ENCODE measurements at regions not wholly inside any gene's neighbourhood (a gene's known extent, or its start where the extent isn't known, plus 50 kb on each side); places are given as distances from the start of the nearest gene placed in this dataset.

- no peak for TF ChIP-seq POLR2A (IDR thresholded peaks at IDR 0.05; ENCODE audit: low read depth, low read length)
- TF ChIP-seq POLR2AphosphoS5 (IDR thresholded peaks at IDR 0.05; ENCODE audit: low read depth, low read length): no peak
- no peak for TF ChIP-seq TAF1 (IDR thresholded peaks at IDR 0.05; ENCODE audit: low read depth, low read length)
- TF ChIP-seq POU2F2 (IDR thresholded peaks at IDR 0.05; ENCODE audit: low read depth, low read length): no peak
Observed at GRCh38 chr10:27448921-27449320, 55.2 kb upstream of the RAB18 start.
